ENCODE measurements at regions not wholly inside any gene's neighbourhood (a gene's known extent, or its start where the extent isn't known, plus 50 kb on each side); places are given as distances from the start of the nearest gene placed in this dataset.

GRCh38 chr1:36553591-36554322 lies 71.0 kb upstream of the CSF3R start:
- Histone ChIP-seq H3K4me1 (ENCODE audit: control insufficient read depth, insufficient read depth, low read length, poor library complexity, severe bottlenecking) (no peaks in the 10 kb centered on the region), H3K9me3 (ENCODE audit: control insufficient read depth, low read length) (no peaks in the 10 kb centered on the region), H3K4me3 (ENCODE audit: extremely low read depth, insufficient read depth, low read length, poor library complexity, severe bottlenecking) (no peak overlapping the region), H3K27ac (ENCODE audit: low read depth, low read length, severe bottlenecking) (no peak overlapping the region), H3K36me3 (ENCODE audit: control insufficient read depth, insufficient read depth, low read length) (no peaks in the 10 kb centered on the region)
- 17 to 24% methylated on average over 17 of the region's 20 CpGs for WGBS, 2 experiments (ENCODE audit: insufficient coverage in 2 of 2)

DNA sequence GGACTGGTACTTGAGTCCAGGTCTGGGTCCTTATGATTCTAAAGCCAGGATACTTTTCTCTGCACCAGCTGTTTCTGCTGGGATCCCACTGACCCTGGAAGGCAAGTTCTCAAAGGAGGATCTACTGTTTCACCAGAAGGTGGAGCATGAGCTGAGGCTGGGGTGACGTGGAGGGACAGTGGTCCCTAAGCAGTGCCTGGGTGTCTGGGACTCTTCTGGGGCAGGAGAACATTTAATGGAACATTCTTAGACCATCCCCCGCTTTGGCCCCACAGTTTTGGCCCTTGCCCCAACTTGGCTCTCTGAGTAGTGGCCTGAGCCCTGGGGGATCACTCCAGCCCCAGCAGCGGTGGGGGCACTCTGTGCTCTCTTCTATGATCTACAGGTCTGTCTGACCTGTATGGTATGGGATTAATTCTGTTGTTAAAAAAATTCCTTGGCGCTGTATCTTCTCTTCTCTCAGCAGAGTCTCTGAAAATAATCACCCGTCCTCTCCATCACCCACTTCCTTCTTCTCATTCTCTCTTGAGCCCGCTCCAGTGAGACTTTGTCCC lies 60.3 kb upstream of the CSF3R start:
- Histone ChIP-seq H3K4me3 (ENCODE audit: extremely low read depth, insufficient read depth, low read length, poor library complexity, severe bottlenecking) (no peak overlapping the region), H3K9me3 (ENCODE audit: control insufficient read depth, low read length) (no peaks in the 10 kb centered on the region), H3K36me3 (ENCODE audit: control insufficient read depth, insufficient read depth, low read length) (no peaks in the 10 kb centered on the region), H3K27ac (ENCODE audit: low read depth, low read length, severe bottlenecking) (no peak overlapping the region), H3K4me1 (ENCODE audit: control insufficient read depth, insufficient read depth, low read length, poor library complexity, severe bottlenecking) (no peaks in the 10 kb centered on the region)
- 57 to 62% methylated on average over 3 to 5 of the region's 6 CpGs for WGBS, 2 experiments (ENCODE audit: insufficient coverage in 2 of 2)

GRCh38 chr1:36542024-36542961 lies 59.6 kb upstream of the CSF3R start:
- Histone ChIP-seq H3K27ac (ENCODE audit: low read depth, low read length, severe bottlenecking) (no peak overlapping the region), H3K4me3 (ENCODE audit: extremely low read depth, insufficient read depth, low read length, poor library complexity, severe bottlenecking) (no peak overlapping the region), H3K9me3 (ENCODE audit: control insufficient read depth, low read length) (no peaks in the 10 kb centered on the region), H3K4me1 (ENCODE audit: control insufficient read depth, insufficient read depth, low read length, poor library complexity, severe bottlenecking) (no peaks in the 10 kb centered on the region), H3K36me3 (ENCODE audit: control insufficient read depth, insufficient read depth, low read length) (no peaks in the 10 kb centered on the region)
- 75 to 77% methylated on average over 9 to 11 of the region's 13 CpGs for WGBS, 2 experiments (ENCODE audit: insufficient coverage in 2 of 2)

GRCh38 chr1:36540056-36540455 lies 57.3 kb upstream of the CSF3R start:
- Histone ChIP-seq H3K36me3 (ENCODE audit: control insufficient read depth, insufficient read depth, low read length) (no peaks in the 10 kb centered on the region), H3K27ac (ENCODE audit: low read depth, low read length, severe bottlenecking) (no peak overlapping the region), H3K4me3 (ENCODE audit: extremely low read depth, insufficient read depth, low read length, poor library complexity, severe bottlenecking) (no peak overlapping the region), H3K4me1 (ENCODE audit: control insufficient read depth, insufficient read depth, low read length, poor library complexity, severe bottlenecking) (no peaks in the 10 kb centered on the region), H3K9me3 (ENCODE audit: control insufficient read depth, low read length) (no peaks in the 10 kb centered on the region)
- 91% methylated on average over 6 to 8 of the region's 10 CpGs for WGBS, 2 experiments (ENCODE audit: insufficient coverage in 2 of 2)

DNA sequence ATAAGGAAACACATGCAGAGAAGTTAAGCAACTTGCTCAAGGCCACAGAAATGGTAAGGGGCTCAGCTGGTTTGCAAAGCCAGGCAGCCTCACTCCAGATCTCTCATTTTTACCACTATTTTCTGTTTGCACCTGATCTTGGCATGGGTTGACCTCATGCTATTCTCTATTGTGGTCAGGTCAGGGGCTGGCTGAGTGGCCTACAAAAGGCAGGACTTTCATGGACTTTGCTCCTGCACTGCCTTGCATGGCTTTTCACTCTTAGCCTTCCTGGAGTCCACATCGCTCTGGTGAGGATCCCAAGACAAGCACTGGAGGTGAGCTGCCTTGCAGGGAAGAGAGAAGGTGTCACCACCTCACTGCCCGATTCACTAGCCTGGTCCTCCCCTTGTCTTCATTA lies 56.8 kb upstream of the CSF3R start:
- Histone ChIP-seq H3K27ac (ENCODE audit: low read depth, low read length, severe bottlenecking) (no peak overlapping the region), H3K9me3 (ENCODE audit: control insufficient read depth, low read length) (no peaks in the 10 kb centered on the region), H3K36me3 (ENCODE audit: control insufficient read depth, insufficient read depth, low read length) (no peaks in the 10 kb centered on the region), H3K4me3 (ENCODE audit: extremely low read depth, insufficient read depth, low read length, poor library complexity, severe bottlenecking) (no peak overlapping the region), H3K4me1 (ENCODE audit: control insufficient read depth, insufficient read depth, low read length, poor library complexity, severe bottlenecking) (no peaks in the 10 kb centered on the region)
- 100% methylated on average over 1 of the region's 2 CpGs for WGBS, 2 experiments (ENCODE audit: insufficient coverage in 2 of 2)

DNA sequence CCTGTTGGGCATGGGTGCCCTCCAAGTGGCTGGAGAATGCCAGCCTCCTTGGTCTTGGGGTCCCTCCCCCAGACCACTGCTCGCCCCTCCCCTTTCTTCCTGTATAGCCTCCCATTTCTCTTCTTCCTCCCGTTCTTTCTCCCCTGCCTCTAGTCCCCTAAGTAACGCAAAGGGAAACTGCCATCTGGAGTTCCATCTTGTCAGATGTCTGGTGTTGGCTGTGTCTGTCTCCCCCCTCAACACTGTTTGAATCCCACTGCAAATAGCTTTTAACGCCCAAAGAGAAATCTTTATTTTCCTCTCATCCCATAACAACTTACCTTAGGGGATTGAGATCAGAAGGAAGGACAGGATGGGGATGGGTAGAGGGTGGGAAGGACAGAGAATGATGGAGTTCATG lies 55.3 kb upstream of the CSF3R start:
- no peak overlapping the region for H3K27ac ChIP-seq (ENCODE audit: low read depth, low read length, severe bottlenecking)
- 64 to 69% methylated on average over 2 to 3 of the region's 4 CpGs for WGBS, 2 experiments (ENCODE audit: insufficient coverage in 2 of 2)
- no peaks in the 10 kb centered on the region for H3K36me3 ChIP-seq (ENCODE audit: control insufficient read depth, insufficient read depth, low read length)
- no peaks in the 10 kb centered on the region for H3K9me3 ChIP-seq (ENCODE audit: control insufficient read depth, low read length)
- no peak overlapping the region for H3K4me3 ChIP-seq (ENCODE audit: extremely low read depth, insufficient read depth, low read length, poor library complexity, severe bottlenecking)
- H3K4me1 ChIP-seq (ENCODE audit: control insufficient read depth, insufficient read depth, low read length, poor library complexity, severe bottlenecking): no peaks in the 10 kb centered on the region

GRCh38 chr1:36537190-36537768 lies 54.6 kb upstream of the CSF3R start:
- no peaks in the 10 kb centered on the region for H3K36me3 ChIP-seq (ENCODE audit: control insufficient read depth, insufficient read depth, low read length)
- H3K4me3 ChIP-seq (ENCODE audit: extremely low read depth, insufficient read depth, low read length, poor library complexity, severe bottlenecking): no peak overlapping the region
- no peaks in the 10 kb centered on the region for H3K4me1 ChIP-seq (ENCODE audit: control insufficient read depth, insufficient read depth, low read length, poor library complexity, severe bottlenecking)
- 40 to 60% methylated on average over 1 of the region's 2 CpGs for WGBS, 2 experiments (ENCODE audit: insufficient coverage in 2 of 2)
- H3K27ac ChIP-seq (ENCODE audit: low read depth, low read length, severe bottlenecking): no peak overlapping the region
- H3K9me3 ChIP-seq (ENCODE audit: control insufficient read depth, low read length): no peaks in the 10 kb centered on the region

DNA sequence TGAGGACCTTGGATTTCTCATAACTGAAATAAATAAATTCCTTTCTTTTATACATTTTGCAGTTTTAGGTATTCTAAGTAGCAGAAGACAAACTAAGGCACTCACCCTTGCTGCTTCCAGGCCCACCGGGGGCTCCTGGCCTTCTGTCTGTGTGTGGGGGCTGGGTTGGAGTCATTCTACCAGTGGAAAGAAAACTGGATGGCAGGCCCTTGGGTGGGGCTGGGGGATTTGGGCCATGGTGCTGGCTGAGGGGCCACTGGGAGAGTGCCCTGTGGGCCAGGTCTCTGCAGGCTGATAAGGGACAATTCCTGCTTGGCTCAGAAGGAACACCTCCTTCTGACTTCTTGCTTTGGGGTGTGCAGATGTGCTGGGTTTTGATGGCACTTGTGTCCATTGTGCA lies 54.0 kb upstream of the CSF3R start:
- H3K9me3 ChIP-seq (ENCODE audit: control insufficient read depth, low read length): no peaks in the 10 kb centered on the region
- H3K27ac ChIP-seq (ENCODE audit: low read depth, low read length, severe bottlenecking): no peak overlapping the region
- no peaks in the 10 kb centered on the region for H3K36me3 ChIP-seq (ENCODE audit: control insufficient read depth, insufficient read depth, low read length)
- no peak overlapping the region for H3K4me3 ChIP-seq (ENCODE audit: extremely low read depth, insufficient read depth, low read length, poor library complexity, severe bottlenecking)
- no peaks in the 10 kb centered on the region for H3K4me1 ChIP-seq (ENCODE audit: control insufficient read depth, insufficient read depth, low read length, poor library complexity, severe bottlenecking)
- WGBS, 2 experiments (ENCODE audit: insufficient coverage in 2 of 2): no CpG with 5 or more reads among the region's 1 CpG

DNA sequence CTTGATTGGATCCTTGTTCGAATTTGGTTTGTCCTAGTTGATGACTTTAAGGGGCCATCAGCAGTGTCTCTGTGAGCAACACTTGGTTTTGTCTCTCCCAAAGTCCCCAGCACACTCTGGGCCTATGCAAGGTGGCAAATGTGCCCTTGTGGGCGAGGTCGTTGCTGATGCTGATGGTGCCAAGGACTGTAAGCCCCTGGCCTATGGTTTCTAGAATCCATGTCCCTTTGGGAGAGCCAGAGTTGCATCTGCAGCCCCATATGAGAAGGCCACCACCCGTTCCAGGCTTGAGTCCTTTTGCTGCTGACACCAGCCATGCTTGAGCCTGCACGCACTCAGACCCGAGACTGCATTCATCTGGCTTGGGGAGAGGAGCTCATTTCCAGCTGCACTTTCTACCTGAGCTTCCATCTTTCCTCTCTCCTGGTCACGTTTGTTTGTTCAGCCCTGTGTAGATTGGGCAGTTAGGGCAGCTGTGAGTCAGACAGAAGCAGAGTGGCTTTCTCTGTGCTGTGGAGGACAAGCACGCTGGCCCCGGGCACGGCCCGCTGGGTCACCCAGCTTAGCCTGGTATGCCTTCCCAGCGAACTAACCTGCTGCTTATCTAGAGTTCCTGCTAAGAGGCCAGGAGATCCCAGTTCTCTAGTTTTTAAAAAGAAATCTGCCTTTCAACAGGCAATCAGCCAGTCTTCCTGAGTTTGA lies 52.1 kb upstream of the CSF3R start:
- no peaks in the 10 kb centered on the region for H3K9me3 ChIP-seq (ENCODE audit: control insufficient read depth, low read length)

DNA sequence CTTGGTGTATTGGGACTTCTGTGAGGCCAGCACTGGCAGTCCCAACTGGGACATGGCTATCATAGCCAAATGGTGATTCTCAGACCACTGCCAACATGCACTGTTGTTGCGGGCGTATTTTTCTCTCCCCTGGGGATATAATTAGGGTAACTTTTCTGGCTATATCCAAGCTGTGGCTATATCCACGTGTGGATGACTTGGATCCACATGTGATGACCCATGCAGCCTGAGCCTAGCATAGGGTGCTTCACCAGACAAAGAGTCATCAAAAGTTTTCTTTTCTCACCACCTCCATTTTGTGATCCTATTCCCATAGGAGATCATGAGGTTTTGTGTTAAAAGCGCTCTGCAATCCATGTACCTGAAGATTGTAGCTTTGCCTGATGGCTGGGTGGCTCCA lies 51.2 kb upstream of the CSF3R start:
- no peaks in the 10 kb centered on the region for H3K36me3 ChIP-seq (ENCODE audit: control insufficient read depth, insufficient read depth, low read length)
- WGBS, 2 experiments (ENCODE audit: insufficient coverage in 2 of 2): 90 to 92% methylated on average over 2 to 3 of the region's 4 CpGs
- H3K4me1 ChIP-seq (ENCODE audit: control insufficient read depth, insufficient read depth, low read length, poor library complexity, severe bottlenecking): no peaks in the 10 kb centered on the region
- H3K27ac ChIP-seq (ENCODE audit: low read depth, low read length, severe bottlenecking): no peak overlapping the region
- no peaks in the 10 kb centered on the region for H3K9me3 ChIP-seq (ENCODE audit: control insufficient read depth, low read length)
- H3K4me3 ChIP-seq (ENCODE audit: extremely low read depth, insufficient read depth, low read length, poor library complexity, severe bottlenecking): no peak overlapping the region

More for the DNA sequence above, 52.1 kb upstream of the CSF3R start:
- no peaks in the 10 kb centered on the region for H3K36me3 ChIP-seq (ENCODE audit: control insufficient read depth, insufficient read depth, low read length)
- no peak overlapping the region for H3K27ac ChIP-seq (ENCODE audit: low read depth, low read length, severe bottlenecking)
- no peaks in the 10 kb centered on the region for H3K4me1 ChIP-seq (ENCODE audit: control insufficient read depth, insufficient read depth, low read length, poor library complexity, severe bottlenecking)
- 82 to 86% methylated on average over 11 to 12 of the region's 12 CpGs for WGBS, 2 experiments (ENCODE audit: insufficient coverage in 2 of 2)
- no peak overlapping the region for H3K4me3 ChIP-seq (ENCODE audit: extremely low read depth, insufficient read depth, low read length, poor library complexity, severe bottlenecking)
